HG02938 (cell line): ENCODE measurements at regions not wholly inside any gene's neighbourhood (a gene's known extent, or its start where the extent isn't known, plus 50 kb on each side); places are given as distances from the start of the nearest gene placed in this dataset.

Experiments
- ATAC-seq: cut with Tn5 transposase; IDR thresholded peaks from one replicate; pipeline ENCODE4 v1.9.1; 2021; ENCODE audit warnings: mild to moderate bottlenecking, moderate library complexity; ENCODE audit not compliant: unreplicated experiment

GRCh38 chr10:29141761-29142160 lies 147.1 kb upstream of the LYZL1 start:
- no peak for ATAC-seq

- no peak for ATAC-seq
These were observed 146.2 kb upstream of the LYZL1 start for GRCh38 chr10:29142516-29143314.

GRCh38 chr10:29144126-29144525 lies 144.7 kb upstream of the LYZL1 start:
- no peak for ATAC-seq

- ATAC-seq = no peak
These were observed 142.4 kb upstream of the LYZL1 start for GRCh38 chr10:29146311-29147100.

- no peak for ATAC-seq
These were observed 138.9 kb upstream of the LYZL1 start for GRCh38 chr10:29150010-29150409.

- ATAC-seq = no peak
These were observed 137.9 kb upstream of the LYZL1 start for GRCh38 chr10:29151005-29151404.

- no peak for ATAC-seq
These were observed 131.5 kb upstream of the LYZL1 start for GRCh38 chr10:29157321-29157720.

- ATAC-seq = no peak
These were observed 130.8 kb upstream of the LYZL1 start for GRCh38 chr10:29158066-29158465.

GRCh38 chr10:29160150-29160617 lies 128.7 kb upstream of the LYZL1 start:
- ATAC-seq = no peak

GRCh38 chr10:29163746-29164145 lies 125.1 kb upstream of the LYZL1 start:
- no peak for ATAC-seq

GRCh38 chr10:29166713-29167112 lies 122.2 kb upstream of the LYZL1 start:
- no peak for ATAC-seq

- ATAC-seq = no peak
These were observed 119.8 kb upstream of the LYZL1 start for GRCh38 chr10:29169021-29169420.

GRCh38 chr10:29171717-29172116 lies 117.2 kb upstream of the LYZL1 start:
- no peak for ATAC-seq

GRCh38 chr10:29174389-29174788 lies 114.5 kb upstream of the LYZL1 start:
- no peak for ATAC-seq

GRCh38 chr10:29176845-29177832 lies 111.7 kb upstream of the LYZL1 start:
- no peak for ATAC-seq

- ATAC-seq = no peak
These were observed 106.9 kb upstream of the LYZL1 start for GRCh38 chr10:29181936-29182335.

GRCh38 chr10:29183301-29183945 lies 105.4 kb upstream of the LYZL1 start:
- ATAC-seq = no peak

- ATAC-seq = no peak
These were observed 104.5 kb upstream of the LYZL1 start for GRCh38 chr10:29184205-29185000.

- ATAC-seq = no peak
These were observed 103.8 kb upstream of the LYZL1 start for GRCh38 chr10:29185050-29185449.

- ATAC-seq = no peak
These were observed 102.6 kb upstream of the LYZL1 start for GRCh38 chr10:29186221-29186620.
